ENCODE measurements at regions not wholly inside any gene's neighbourhood (a gene's known extent, or its start where the extent isn't known, plus 50 kb on each side); places are given as distances from the start of the nearest gene placed in this dataset.

DNA sequence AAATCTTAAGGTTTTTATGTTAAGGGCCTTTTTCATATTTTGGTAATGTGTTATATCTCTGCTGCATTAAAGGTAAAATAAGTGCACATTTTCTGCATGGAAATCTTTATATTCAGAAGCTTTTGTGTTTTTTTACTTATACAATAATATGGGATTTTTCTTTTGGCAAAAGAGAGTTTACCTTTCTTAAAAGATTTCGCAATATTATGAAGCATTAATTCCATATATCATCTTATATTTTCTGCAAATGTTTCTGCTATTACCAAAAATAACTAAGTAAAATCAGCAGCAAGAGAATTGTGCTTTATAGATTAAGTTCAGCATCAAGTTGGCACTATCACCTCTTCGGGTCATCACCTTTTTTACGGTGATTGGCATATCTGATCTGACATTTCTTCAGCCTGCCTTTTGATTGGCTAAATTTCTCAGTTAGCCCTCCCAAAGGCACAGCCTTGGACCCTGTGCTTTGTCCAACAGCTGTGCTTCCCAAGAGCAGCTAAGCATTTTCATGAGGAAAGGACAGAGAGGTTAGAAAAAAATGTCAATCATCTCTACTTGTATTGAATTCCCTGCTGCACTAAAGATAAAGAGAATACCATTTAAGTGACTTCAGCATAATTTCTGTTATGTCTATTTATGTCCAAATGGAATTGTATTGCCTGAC is 767.1 kb upstream of the PRMT6 start:
- TF ChIP-seq CTCF (conservative IDR thresholded peaks at IDR 0.05; ENCODE audit: low read depth, low read length) = no peak
- TF ChIP-seq EZH2 (IDR thresholded peaks at IDR 0.05; ENCODE audit: borderline replicate concordance, low read depth, low read length, poor library complexity, severe bottlenecking) = no peak

Data from A673 (cell line).